ENCODE measurements at regions not wholly inside any gene's neighbourhood (a gene's known extent, or its start where the extent isn't known, plus 50 kb on each side); places are given as distances from the start of the nearest gene placed in this dataset.

GRCh38 chr1:194342484-194343262 is 1156.3 kb upstream of the B3GALT2 start:
- WGBS, 2 donors: 82 to 84% methylated on average over 18 of the region's 18 CpGs
- Histone ChIP-seq H3K36me3 (no peaks in the 10 kb centered on the region), H3K27ac (no peak overlapping the region), H3K27me3 (no peaks in the 10 kb centered on the region), H3K9me3 (no peaks in the 10 kb centered on the region), H3K4me3 (no peak overlapping the region), H3K4me1 (no peaks in the 10 kb centered on the region)
- no peak for DNase-seq (ENCODE audit: low spot score in 2 of 2)
- no peak for TF ChIP-seq POLR2A (IDR thresholded peaks at IDR 0.05)
- no peak for TF ChIP-seq EP300 (IDR thresholded peaks at IDR 0.05)
- no peak for TF ChIP-seq CTCF (IDR thresholded peaks at IDR 0.05)

- Histone ChIP-seq H3K4me1 (no peaks in the 10 kb centered on the region), H3K36me3 (no peaks in the 10 kb centered on the region), H3K27me3 (no peaks in the 10 kb centered on the region), H3K4me3 (no peak overlapping the region), H3K9me3 (no peaks in the 10 kb centered on the region), H3K27ac (no peak overlapping the region)
- no peak for TF ChIP-seq CTCF (IDR thresholded peaks at IDR 0.05)
- no peak for TF ChIP-seq EP300 (IDR thresholded peaks at IDR 0.05)
- no peak for TF ChIP-seq POLR2A (IDR thresholded peaks at IDR 0.05)
- 95 to 100% methylated on average over 1 of the region's 1 CpG for WGBS, 2 donors
- DNase-seq (ENCODE audit: low spot score in 2 of 2): no peak
Observed at GRCh38 chr1:194341587-194341986, 1155.2 kb upstream of the B3GALT2 start.

DNA sequence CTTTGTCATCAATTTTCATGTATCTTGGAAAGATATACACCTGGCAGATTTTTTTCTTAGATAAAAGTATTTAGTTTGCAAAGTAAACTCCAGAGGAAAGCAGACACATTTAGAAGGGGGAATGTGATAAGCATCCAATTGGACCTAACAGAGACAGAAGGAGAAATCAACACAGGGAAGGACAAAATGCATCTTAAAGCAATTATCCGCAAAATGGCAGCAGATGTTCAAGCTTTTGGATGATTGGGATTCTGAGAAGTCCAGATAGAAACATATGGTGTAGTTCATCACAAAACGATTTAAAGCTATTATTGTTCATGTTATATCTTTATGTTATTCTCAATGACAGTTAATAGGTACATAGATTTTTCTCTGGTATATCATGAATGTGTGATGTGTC is 1153.1 kb upstream of the B3GALT2 start:
- Histone ChIP-seq H3K4me3 (no peak overlapping the region), H3K9me3 (no peaks in the 10 kb centered on the region), H3K27me3 (no peaks in the 10 kb centered on the region), H3K36me3 (no peaks in the 10 kb centered on the region), H3K4me1 (no peaks in the 10 kb centered on the region), H3K27ac (no peak overlapping the region)
- TF ChIP-seq CTCF (IDR thresholded peaks at IDR 0.05) (no peak), EP300 (IDR thresholded peaks at IDR 0.05) (no peak), POLR2A (IDR thresholded peaks at IDR 0.05) (no peak)
- 91 to 92% methylated on average over 2 of the region's 2 CpGs for WGBS, 2 donors
- DNase-seq (ENCODE audit: low spot score in 2 of 2): no peak

- Histone ChIP-seq H3K36me3 (no peaks in the 10 kb centered on the region), H3K4me3 (no peak overlapping the region), H3K27ac (no peak overlapping the region), H3K9me3 (no peaks in the 10 kb centered on the region), H3K27me3 (no peaks in the 10 kb centered on the region), H3K4me1 (no peaks in the 10 kb centered on the region)
- 25 to 28% methylated on average over 1 of the region's 1 CpG for WGBS, 2 donors
- TF ChIP-seq CTCF (IDR thresholded peaks at IDR 0.05): no peak
- TF ChIP-seq EP300 (IDR thresholded peaks at IDR 0.05): no peak
- TF ChIP-seq POLR2A (IDR thresholded peaks at IDR 0.05): no peak
- DNase-seq (ENCODE audit: low spot score in 2 of 2): no peak
Observed at GRCh38 chr1:194338241-194338948, 1152.0 kb upstream of the B3GALT2 start.

- no peak overlapping the region for H3K4me3 ChIP-seq
- no peaks in the 10 kb centered on the region for H3K4me1 ChIP-seq
- no peak for DNase-seq (ENCODE audit: low spot score in 2 of 2)
- H3K27ac ChIP-seq: no peak overlapping the region
- TF ChIP-seq POLR2A (IDR thresholded peaks at IDR 0.05) (no peak), CTCF (IDR thresholded peaks at IDR 0.05) (no peak), EP300 (IDR thresholded peaks at IDR 0.05) (no peak)
- no peaks in the 10 kb centered on the region for H3K36me3 ChIP-seq
- WGBS, 2 donors: 90 to 94% methylated on average over 3 of the region's 3 CpGs
- no peaks in the 10 kb centered on the region for H3K27me3 ChIP-seq
- H3K9me3 ChIP-seq: no peaks in the 10 kb centered on the region
Observed at GRCh38 chr1:194333240-194333639, 1146.8 kb upstream of the B3GALT2 start.
